ENCODE measurements at regions not wholly inside any gene's neighbourhood (a gene's known extent, or its start where the extent isn't known, plus 50 kb on each side); places are given as distances from the start of the nearest gene placed in this dataset.

DNA sequence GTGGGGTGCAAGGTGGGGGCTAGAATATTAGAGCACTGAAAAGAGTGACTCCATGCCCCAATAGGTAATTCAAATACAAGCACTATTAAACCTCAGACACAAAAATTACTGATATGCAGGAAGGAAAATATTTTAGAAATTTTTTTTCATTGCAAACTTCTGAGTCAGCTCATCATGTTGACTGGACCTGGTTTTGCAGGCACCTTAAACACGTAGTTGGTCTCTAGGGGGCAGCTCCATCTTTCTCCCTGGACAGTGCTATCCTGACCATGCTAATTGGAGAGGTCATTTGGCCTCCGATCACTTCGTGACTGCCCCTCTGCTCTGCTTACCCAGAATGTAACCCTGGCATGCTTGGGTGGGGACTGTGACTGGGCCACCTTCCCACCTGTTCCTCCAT is 368.4 kb upstream of the MKI67 start:
- no peak overlapping the region for H3K4me3 ChIP-seq (ENCODE audit: low read length)
- TF ChIP-seq CTCF (IDR thresholded peaks at IDR 0.05; ENCODE audit: insufficient read depth, low read depth, low read length, missing control alignments): no peak
- no peak for DNase-seq (ENCODE audit: low read depth)

DNA sequence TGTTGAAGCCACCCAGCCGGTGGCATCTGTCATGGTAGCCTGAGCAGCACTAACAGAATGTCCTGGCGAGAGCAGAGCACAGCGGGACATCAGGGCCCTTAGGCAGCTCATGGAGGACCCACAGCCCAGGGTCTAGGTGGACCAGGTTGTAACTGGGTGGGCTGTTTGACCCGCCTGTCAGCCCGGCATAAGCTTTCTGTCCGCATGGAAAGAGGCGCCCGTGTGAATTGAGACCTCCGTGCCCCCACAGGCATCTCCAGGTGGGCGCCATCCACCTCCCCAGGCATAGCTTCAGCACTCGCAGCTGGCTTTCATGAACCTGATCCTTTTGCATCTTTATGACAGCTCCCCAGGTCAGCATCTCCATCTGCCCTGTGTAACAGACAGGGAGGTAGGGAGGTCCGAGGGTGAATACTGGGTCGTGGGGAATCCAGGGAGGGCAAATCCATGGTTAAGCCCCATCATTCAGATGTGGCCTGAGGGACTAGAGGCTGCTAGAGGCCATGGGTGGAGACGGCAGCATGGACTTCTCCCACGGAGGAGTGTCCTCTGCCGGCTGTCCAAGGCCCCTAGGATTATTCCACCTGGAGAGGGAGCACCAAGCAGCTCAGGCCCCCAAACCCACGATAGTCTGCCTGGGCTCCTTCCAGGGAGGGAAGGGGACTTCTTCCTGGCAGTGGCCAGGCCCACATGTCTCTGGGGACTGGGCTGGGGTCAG is 371.6 kb upstream of the MKI67 start:
- H3K4me3 ChIP-seq (ENCODE audit: low read length): no peak overlapping the region
- DNase-seq (ENCODE audit: low read depth): no peak
- no peak for TF ChIP-seq CTCF (IDR thresholded peaks at IDR 0.05; ENCODE audit: insufficient read depth, low read depth, low read length, missing control alignments)

DNA sequence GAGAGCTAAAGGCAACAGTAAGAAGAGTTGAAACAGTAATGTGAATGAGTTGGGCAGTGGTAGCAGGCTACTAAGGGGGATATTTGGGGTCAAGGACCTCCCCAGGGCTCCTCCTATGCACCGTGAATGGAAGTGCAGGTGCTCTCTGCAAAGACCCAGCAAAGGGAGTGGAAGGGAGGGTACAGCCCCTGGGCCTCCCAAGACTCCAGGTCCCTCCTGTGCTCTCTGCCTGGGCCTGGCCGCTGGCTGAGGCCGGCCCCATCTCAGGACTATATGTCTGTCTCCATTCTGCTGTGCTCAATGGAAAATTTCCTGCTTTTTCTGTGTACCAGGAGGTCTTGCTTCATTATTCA is 372.1 kb upstream of the MKI67 start:
- no peak overlapping the region for H3K4me3 ChIP-seq (ENCODE audit: low read length)
- no peak for DNase-seq (ENCODE audit: low read depth)
- TF ChIP-seq CTCF (IDR thresholded peaks at IDR 0.05; ENCODE audit: insufficient read depth, low read depth, low read length, missing control alignments): no peak

- H3K4me3 ChIP-seq (ENCODE audit: low read length): no peak overlapping the region
- DNase-seq (ENCODE audit: low read depth): no peak
- TF ChIP-seq CTCF (IDR thresholded peaks at IDR 0.05; ENCODE audit: insufficient read depth, low read depth, low read length, missing control alignments): no peak
These were observed 372.5 kb upstream of the MKI67 start for GRCh38 chr10:128498746-128499145.

DNA sequence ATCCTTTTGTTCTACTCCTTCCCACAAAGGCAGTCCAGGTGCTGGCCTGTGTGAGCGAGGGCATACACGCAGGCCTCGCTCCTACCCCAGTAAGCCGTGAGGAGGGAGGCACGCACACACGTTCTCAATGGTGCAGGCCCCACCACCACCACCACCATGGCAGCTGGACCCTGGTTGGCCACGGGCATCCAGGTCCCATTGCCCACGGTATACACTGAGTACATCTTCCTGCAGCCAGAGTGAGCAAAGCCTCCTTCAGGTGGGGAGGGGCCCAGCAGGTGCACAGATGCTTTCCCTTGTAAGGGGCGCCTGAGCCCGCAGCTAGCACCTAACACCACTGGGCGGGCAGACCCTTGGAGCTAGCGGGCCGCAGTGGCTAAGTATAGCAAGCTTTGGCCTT is 373.3 kb upstream of the MKI67 start:
- no peak for TF ChIP-seq CTCF (IDR thresholded peaks at IDR 0.05; ENCODE audit: insufficient read depth, low read depth, low read length, missing control alignments)
- no peak overlapping the region for H3K4me3 ChIP-seq (ENCODE audit: low read length)
- DNase-seq (ENCODE audit: low read depth): no peak

GRCh38 chr10:128499956-128500355 is 373.7 kb upstream of the MKI67 start:
- no peak for DNase-seq (ENCODE audit: low read depth)
- no peak for TF ChIP-seq CTCF (IDR thresholded peaks at IDR 0.05; ENCODE audit: insufficient read depth, low read depth, low read length, missing control alignments)
- no peak overlapping the region for H3K4me3 ChIP-seq (ENCODE audit: low read length)

DNA sequence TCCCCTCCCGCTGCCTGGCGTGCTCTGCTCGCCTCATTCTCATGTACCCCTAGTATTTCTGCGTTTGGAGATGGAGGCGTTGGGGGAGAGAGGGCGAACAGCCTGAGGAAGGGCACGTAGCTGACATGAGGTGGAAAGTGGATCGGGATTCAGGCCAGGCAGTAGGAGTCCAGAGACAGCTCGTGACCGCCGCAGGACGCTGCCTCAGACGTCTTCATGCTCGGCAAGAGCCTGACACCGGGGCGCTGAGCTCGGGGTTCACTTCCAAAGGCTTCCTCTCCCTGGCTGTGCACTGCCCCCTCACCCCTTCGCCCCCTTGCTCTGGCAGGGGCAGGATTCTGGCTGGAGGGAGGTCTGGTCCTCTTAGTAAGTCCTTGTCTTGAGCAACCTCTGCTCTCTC is 374.4 kb upstream of the MKI67 start:
- no peak for DNase-seq (ENCODE audit: low read depth)
- no peak for TF ChIP-seq CTCF (IDR thresholded peaks at IDR 0.05; ENCODE audit: insufficient read depth, low read depth, low read length, missing control alignments)
- no peak overlapping the region for H3K4me3 ChIP-seq (ENCODE audit: low read length)

Measured in epithelial cell of esophagus (primary cell).